HCT116 (cell line): ENCODE measurements at regions not wholly inside any gene's neighbourhood (a gene's known extent, or its start where the extent isn't known, plus 50 kb on each side); places are given as distances from the start of the nearest gene placed in this dataset.

Experiments used
- ATAC-seq: fragments of 200-7000 bp; cut with Tn5 transposase; 2 replicates; pipeline ENCODE4 v1.9.1; 2020; ENCODE audit warnings: mild to moderate bottlenecking, moderate library complexity
- BruUV-seq: library from RNA; stranded (reverse); fragments of 400-500 nt; replicated peaks from 2 replicates; lab custom pipeline; 2021; lab: Mats Ljungman, UMichigan
- CTCF ChIA-PET: fragments of 300-600 bp; sonication (Branson Sonifier 250); formaldehyde crosslinking; loops from one replicate; lab custom pipeline; 2021; ENCODE audit warnings: antibody characterized with exemption; lab: Charles Lee
- POLR2A ChIA-PET: fragments of 300-600, 350-600 bp; sonication (Branson Sonifier 250); formaldehyde crosslinking; loops from one replicate; lab custom pipeline; 2021; ENCODE audit warnings: antibody characterized with exemption; lab: Charles Lee
- RAD21 ChIA-PET, 2 experiments: fragments of 300-600 bp; sonication (Branson Sonifier 250); formaldehyde crosslinking; loops; one replicate each; lab custom pipeline; 2023; ENCODE audit warnings: low total read pairs in 2 of 2; ENCODE audit not compliant: uncharacterized antibody in 2 of 2, unreplicated experiment in 2 of 2, low non-redundant PET in 1 of 2; lab: Charles Lee
- DNase-seq: peaks from one replicate; pipeline ENCODE4 v3.0.0-alpha.2; 2010; ENCODE audit warnings: low read depth, low spot score
- H2AFZ ChIP-seq: fragments of 200-600 bp; shearing (Covaris generic), sonication (generic); 2 replicates; pipeline ENCODE4 v1.6.1; 2017; ENCODE audit warnings: low read depth, mixed run types, mixed read lengths, antibody characterized with exemption, low read length; ENCODE audit not compliant: poor library complexity, severe bottlenecking
- H3K27ac ChIP-seq: 2 replicates; pipeline ENCODE4 v1.5.1; 2012; ENCODE audit warnings: low read depth, low read length
- H3K27me3 ChIP-seq: fragments of 200-600 bp; sonication (generic); 2 replicates; pipeline ENCODE4 v1.6.1; 2016; ENCODE audit warnings: mixed run types, low read length, mixed read lengths; ENCODE audit not compliant: insufficient read depth
- H3K36me3 ChIP-seq, 2 experiments: fragments of 200-500 bp in 1 of 2; fragments of 200-600 bp in 1 of 2; sonication (Bioruptor generic) in 1 of 2; sonication (generic) in 1 of 2; 2 replicates each; pipeline versions ENCODE4 v1.5.1 to v1.6.1; 2014 to 2016; ENCODE audit warnings: low read length in 2 of 2, inconsistent platforms in 1 of 2, mixed read lengths in 1 of 2, mixed run types in 1 of 2; ENCODE audit not compliant: insufficient read depth in 2 of 2, control insufficient read depth in 1 of 2
- H3K4me1 ChIP-seq, 2 experiments: fragments of 200-600 bp in 1 of 2; sonication (generic) in 1 of 2; 2 replicates each; pipeline versions ENCODE4 v1.5.1 to v1.6.1; 2012 to 2017; ENCODE audit warnings: low read length in 2 of 2, inconsistent platforms in 1 of 2, mild to moderate bottlenecking in 1 of 2, mixed read lengths in 1 of 2, mixed run types in 1 of 2, moderate library complexity in 1 of 2; ENCODE audit not compliant: insufficient read depth in 2 of 2, control insufficient read depth in 1 of 2
- H3K4me2 ChIP-seq: fragments of 200-600 bp; sonication (generic); 2 replicates; pipeline ENCODE4 v1.6.1; 2017; ENCODE audit warnings: mixed run types, low read length, mixed read lengths
- H3K4me3 ChIP-seq, 2 experiments: fragments of 200-600 bp in 1 of 2; sonication (generic) in 1 of 2; replicated peaks in 1 of 2; 2 replicates each; pipeline ENCODE4 v1.5.1; 2011 to 2016; ENCODE audit warnings: low read length in 2 of 2, control low read depth in 1 of 2, low read depth in 1 of 2, mild to moderate bottlenecking in 1 of 2, mixed read lengths in 1 of 2, mixed run types in 1 of 2
- H3K79me2 ChIP-seq: fragments of 200-600 bp; sonication (generic); 2 replicates; pipeline ENCODE4 v1.6.1; 2017; ENCODE audit warnings: mild to moderate bottlenecking, mixed run types, low read length, moderate library complexity, mixed read lengths; ENCODE audit not compliant: insufficient read depth
- H3K9ac ChIP-seq: fragments of 200-600 bp; sonication (generic); 2 replicates; pipeline ENCODE4 v1.6.1; 2016; ENCODE audit warnings: low read length, mixed read lengths
- H3K9me2 ChIP-seq: fragments of 200-600 bp; sonication (generic), shearing (Covaris generic); 2 replicates; pipeline ENCODE4 v1.6.1; 2017; ENCODE audit warnings: mixed run types, mild to moderate bottlenecking, moderate library complexity; ENCODE audit not compliant: insufficient read depth
- H3K9me3 ChIP-seq, 2 experiments: fragments of 200-500 bp in 1 of 2; fragments of 200-600 bp in 1 of 2; sonication (Bioruptor generic) in 1 of 2; sonication (generic) in 1 of 2; 2 replicates each; pipeline ENCODE4 v1.6.1; 2014 to 2017; ENCODE audit warnings: low read length in 2 of 2, mixed read lengths in 2 of 2, inconsistent platforms in 1 of 2, low read depth in 1 of 2, mild to moderate bottlenecking in 1 of 2, mixed run types in 1 of 2, moderate library complexity in 1 of 2; ENCODE audit not compliant: control insufficient read depth in 1 of 2, insufficient read depth in 1 of 2
- H4K20me1 ChIP-seq: fragments of 200-600 bp; sonication (generic), shearing (Covaris generic); 2 replicates; pipeline ENCODE4 v1.6.1; 2017; ENCODE audit warnings: mixed run types, mild to moderate bottlenecking, moderate library complexity; ENCODE audit not compliant: insufficient read depth
- CTCF ChIP-seq, 3 experiments: fragments of 200-600 bp in 1 of 3; sonication (generic) in 1 of 3; IDR thresholded peaks in 2 of 3; conservative IDR thresholded peaks in 1 of 3; 2 replicates each; pipeline ENCODE4 v1.5.1; 2012 to 2017; ENCODE audit warnings: low read depth in 2 of 3, low read length in 2 of 3, antibody characterized with exemption in 1 of 3, borderline replicate concordance in 1 of 3, control low read depth in 1 of 3, mild to moderate bottlenecking in 1 of 3, mixed read lengths in 1 of 3, mixed run types in 1 of 3, moderate library complexity in 1 of 3; ENCODE audit not compliant: insufficient read depth in 1 of 3
- FOSL1 ChIP-seq: IDR thresholded peaks from 2 replicates; pipeline ENCODE4 v1.6.1; 2012; ENCODE audit warnings: low read depth
- POLR2AphosphoS5 ChIP-seq: IDR thresholded peaks from 2 replicates; pipeline ENCODE4 v1.6.1; 2011; ENCODE audit warnings: mild to moderate bottlenecking, low read depth, low read length, moderate library complexity
- SIN3A ChIP-seq: IDR thresholded peaks from 2 replicates; pipeline ENCODE4 v1.6.1; 2012; ENCODE audit warnings: low read depth
- SP1 ChIP-seq: IDR thresholded peaks from 2 replicates; pipeline ENCODE4 v1.6.1; 2012; ENCODE audit warnings: low read depth
- ZNF274 ChIP-seq: fragments of 200-500 bp; sonication (Bioruptor generic); IDR thresholded peaks from 2 replicates; pipeline ENCODE4 v1.6.1; 2014; ENCODE audit warnings: mild to moderate bottlenecking, low read depth, low read length, inconsistent platforms
- intact Hi-C: fragments of 100-400 bp; cut with micrococcal nuclease; formaldehyde crosslinking; loops from 2 replicates; pipeline ENCODE4 v1.10.0; 2022

GRCh38 chr12:30268041-30268440, 427.6 kb downstream of the IPO8 start:
- ATAC-seq = no peak
- TF ChIP-seq SP1 (no peak), SIN3A (no peak), CTCF (IDR thresholded peaks at IDR 0.05 in 2 of 3, conservative IDR thresholded peaks at IDR 0.05 in 1 of 3; ENCODE audit: borderline replicate concordance in 1 of 3, insufficient read depth in 1 of 3, low read depth in 2 of 3, low read length in 2 of 3) (no peak), FOSL1 (no peak)
- TF ChIP-seq, all 23 proteins: peak for 0

GRCh38 chr12:30263434-30263833, 432.2 kb downstream of the IPO8 start:
- no TSS peak for BruUV-seq
- Histone ChIP-seq H3K79me2 (no peaks in the 10 kb centered on the region), H3K27ac (no peak overlapping the region), H3K4me1 (no peaks in the 10 kb centered on the region), H3K36me3 (no peaks in the 10 kb centered on the region), H2AFZ (no peak overlapping the region), H3K4me3 (no peak overlapping the region), H3K27me3 (no peaks in the 10 kb centered on the region), H4K20me1 (no peaks in the 10 kb centered on the region), H3K4me2 (no peak overlapping the region), H3K9ac (no peak overlapping the region), H3K9me2 (no peaks in the 10 kb centered on the region), H3K9me3 (no peaks in the 10 kb centered on the region)
- ATAC-seq (no peak), DNase-seq (no peak)
- TF ChIP-seq CTCF (IDR thresholded peaks at IDR 0.05 in 2 of 3, conservative IDR thresholded peaks at IDR 0.05 in 1 of 3; ENCODE audit: borderline replicate concordance in 1 of 3, insufficient read depth in 1 of 3, low read depth in 2 of 3, low read length in 2 of 3) (no peak), POLR2AphosphoS5 (no peak), ZNF274 (no peak)
- intact Hi-C loops = no loop called here
- ChIA-PET RAD21 (no interaction called here), CTCF (no interaction called here), POLR2A (no interaction called here)

More at GRCh38 chr12:30268041-30268440, 427.6 kb downstream of the IPO8 start:
- BruUV-seq = no TSS peak
- Histone ChIP-seq H3K9ac (no peak overlapping the region), H3K4me3 (no peak overlapping the region), H4K20me1 (no peaks in the 10 kb centered on the region), H3K4me2 (no peak overlapping the region), H3K27ac (no peak overlapping the region), H3K9me2 (no peaks in the 10 kb centered on the region), H2AFZ (no peak overlapping the region), H3K9me3 (peaks cover 0 to 7% of the 10 kb centered on the region in 2 experiments; a peak in 1 of 4 replicates), H3K27me3 (no peaks in the 10 kb centered on the region), H3K4me1 (no peaks in the 10 kb centered on the region), H3K79me2 (no peaks in the 10 kb centered on the region), H3K36me3 (no peaks in the 10 kb centered on the region)
- POLR2A ChIA-PET = no interaction called here
- no peak for DNase-seq
- intact Hi-C loops = no loop called here
- RAD21 ChIA-PET = no interaction called here
- CTCF ChIA-PET = no interaction called here
